ENCODE measurements at regions not wholly inside any gene's neighbourhood (a gene's known extent, or its start where the extent isn't known, plus 50 kb on each side); places are given as distances from the start of the nearest gene placed in this dataset.
"Not testable (repeated sequence)": the region's sequence is repeated elsewhere in the genome, so short reads cannot be mapped to it uniquely, and the experiment has no call there.

DNA sequence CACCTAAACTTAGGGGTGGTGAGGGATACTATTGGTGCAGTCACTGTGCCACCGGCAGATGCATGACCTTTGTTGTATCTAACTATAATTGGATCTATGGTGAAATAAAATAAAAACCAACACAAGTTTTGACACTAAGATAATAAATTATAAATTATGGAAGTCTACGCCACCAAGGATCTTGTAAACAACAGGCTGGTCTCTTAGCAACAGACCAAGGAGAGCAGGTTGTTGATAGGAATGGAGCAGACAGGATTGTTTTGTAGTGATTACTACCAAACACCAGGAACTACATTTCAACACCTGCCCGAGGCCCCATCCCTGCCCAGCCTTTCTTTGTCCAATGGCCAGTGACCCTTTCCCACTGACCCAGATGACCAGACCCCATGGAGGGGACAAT, 1178.0 kb downstream of the VRK1 start:
- peaks cover 8% of the 10 kb centered on the region for H3K36me3 Mint-ChIP-seq (ENCODE audit: insufficient read depth)
- peaks cover 49 to 51% of the 10 kb centered on the region in 2 donors for H3K4me1 Mint-ChIP-seq (ENCODE audit: low read depth in 2 of 2)
- ATAC-seq (replicated peaks) (no peak), DNase-seq (no peak)
- H3K27me3 Mint-ChIP-seq, result no peaks in the 10 kb centered on the region
- H3K4me3 Mint-ChIP-seq, result peak overlapping the region; percentile 82 to 88
- peak overlapping the region; percentile 92 to 94 for H3K27ac Mint-ChIP-seq
- peaks cover 0 to 4% of the 10 kb centered on the region in 2 donors for H3K9me3 Mint-ChIP-seq

DNA sequence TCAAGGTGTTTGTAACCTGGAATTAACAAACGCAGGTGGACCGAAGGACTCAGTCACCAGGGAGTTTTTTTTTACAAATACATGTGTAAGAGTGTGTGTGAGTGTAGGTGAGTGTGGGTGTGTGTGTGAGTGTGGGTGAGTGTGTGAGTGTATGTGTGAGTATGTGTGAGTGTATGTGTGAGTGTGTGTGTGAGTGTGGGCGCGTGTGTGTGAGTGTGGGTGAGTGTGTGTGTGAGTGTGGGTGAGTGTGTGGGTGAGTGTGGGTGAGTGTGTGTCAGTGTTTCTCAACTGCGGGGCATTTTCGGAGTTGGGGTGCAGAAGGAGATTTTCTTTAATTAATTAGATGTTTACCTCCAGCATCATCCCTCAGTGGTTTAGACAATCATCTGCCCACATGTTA, 1178.8 kb downstream of the VRK1 start:
- H3K4me3 Mint-ChIP-seq, result peak overlapping the region; percentile 82 to 88
- H3K27me3 Mint-ChIP-seq, result no peaks in the 10 kb centered on the region
- DNase-seq (no peak), ATAC-seq (replicated peaks) (no peak)
- peak overlapping the region; percentile 92 to 94 for H3K27ac Mint-ChIP-seq
- H3K9me3 Mint-ChIP-seq, result peaks cover 0 to 2% of the 10 kb centered on the region in 2 donors
- peaks cover 44 to 47% of the 10 kb centered on the region in 2 donors for H3K4me1 Mint-ChIP-seq (ENCODE audit: low read depth in 2 of 2)
- H3K36me3 Mint-ChIP-seq (ENCODE audit: insufficient read depth), result peaks cover 8% of the 10 kb centered on the region

DNA sequence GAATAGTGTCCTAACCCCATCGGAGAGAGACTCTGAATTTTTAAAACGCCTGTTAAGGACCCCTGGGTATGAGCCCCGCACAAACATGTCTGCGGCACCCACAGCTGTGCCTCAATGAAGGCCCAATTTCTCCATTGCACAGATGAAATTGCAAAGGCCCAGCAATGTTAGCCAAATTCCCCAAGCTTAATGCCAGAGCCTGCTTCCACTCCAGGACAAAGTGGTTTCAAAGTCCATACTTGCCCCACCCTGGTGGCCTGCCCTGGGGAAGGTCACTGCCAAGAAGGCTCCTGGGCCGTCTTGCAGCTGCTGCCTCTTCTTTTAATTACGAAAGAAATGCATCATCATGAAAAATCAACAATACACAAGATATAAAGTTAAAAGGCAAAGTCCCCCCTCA, 1179.7 kb downstream of the VRK1 start:
- ATAC-seq (replicated peaks), result no peak
- peaks cover 0 to 2% of the 10 kb centered on the region in 2 donors for H3K9me3 Mint-ChIP-seq
- peak overlapping the region; percentile 82 to 88 for H3K4me3 Mint-ChIP-seq
- H3K27ac Mint-ChIP-seq, result peak overlapping the region; percentile 92 to 94
- DNase-seq, result peak in 1 of 3 experiments; percentile 11
- H3K36me3 Mint-ChIP-seq (ENCODE audit: insufficient read depth), result peaks cover 8% of the 10 kb centered on the region
- no peaks in the 10 kb centered on the region for H3K27me3 Mint-ChIP-seq
- H3K4me1 Mint-ChIP-seq (ENCODE audit: low read depth in 2 of 2), result peaks cover 38 to 43% of the 10 kb centered on the region in 2 donors

DNA sequence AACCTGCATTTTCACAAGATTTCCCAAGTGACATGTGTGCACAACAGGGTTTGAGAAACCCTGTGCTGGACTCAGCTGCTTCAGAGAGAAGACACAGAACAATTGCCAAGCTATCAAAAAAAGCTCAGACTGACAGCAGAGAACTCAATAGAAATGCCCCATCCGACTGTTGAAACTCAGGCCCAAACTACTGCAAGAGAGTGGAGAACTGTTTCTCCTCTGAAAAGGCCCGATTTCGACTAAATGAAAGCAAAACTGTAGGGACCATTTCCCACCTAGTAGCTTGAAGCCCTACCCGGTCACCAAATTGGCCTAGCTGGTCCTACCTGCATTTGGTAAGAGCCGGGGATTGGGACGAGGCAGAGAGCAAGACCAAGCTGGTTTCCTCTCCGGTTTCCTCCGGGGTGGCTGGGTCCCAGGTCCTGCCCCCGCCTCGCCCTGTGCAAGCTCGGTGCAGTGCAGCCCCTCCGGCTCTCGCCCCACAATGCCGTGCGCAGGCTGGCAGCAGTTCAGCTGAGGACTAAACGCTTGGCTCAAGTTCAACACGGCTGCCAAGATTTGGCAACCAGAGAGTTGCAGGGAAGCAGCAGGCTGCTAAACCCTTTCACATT, 1180.6 kb downstream of the VRK1 start:
- no peaks in the 10 kb centered on the region for H3K27me3 Mint-ChIP-seq
- peaks cover 35 to 41% of the 10 kb centered on the region in 2 donors for H3K4me1 Mint-ChIP-seq (ENCODE audit: low read depth in 2 of 2)
- peak; percentile 87 for ATAC-seq (replicated peaks)

DNA sequence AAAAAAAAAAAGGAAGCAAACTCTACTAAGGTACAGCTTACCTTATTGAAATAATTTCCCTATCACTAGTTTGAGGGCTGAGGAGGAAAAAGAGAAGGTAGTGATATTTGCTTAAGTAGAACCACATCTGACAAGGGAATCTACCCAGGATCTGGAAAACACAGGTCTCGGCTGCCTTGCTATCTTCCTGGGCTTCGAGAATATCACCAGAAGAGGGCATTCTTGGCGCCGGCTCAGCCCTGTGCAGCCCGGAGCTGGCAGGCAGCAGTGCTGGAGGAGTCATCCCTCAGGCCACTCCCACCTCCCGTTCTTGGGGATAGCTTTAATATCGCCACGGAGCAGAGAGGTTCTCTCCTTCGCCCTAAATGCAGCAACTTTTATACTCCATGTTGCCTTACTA, 1181.2 kb downstream of the VRK1 start:
- ATAC-seq (replicated peaks) (peak; percentile 80), DNase-seq (peak; percentile 50 to 54 (median 53))
- H3K36me3 Mint-ChIP-seq (ENCODE audit: insufficient read depth), result peaks cover 8% of the 10 kb centered on the region
- peaks cover 35 to 37% of the 10 kb centered on the region in 2 donors for H3K4me1 Mint-ChIP-seq (ENCODE audit: low read depth in 2 of 2)
- peak overlapping the region; percentile 82 to 88 for H3K4me3 Mint-ChIP-seq
- H3K27ac Mint-ChIP-seq, result peak overlapping the region; percentile 92 to 94
- peaks cover 0 to under 1% of the 10 kb centered on the region in 2 donors for H3K9me3 Mint-ChIP-seq
- H3K27me3 Mint-ChIP-seq, result no peaks in the 10 kb centered on the region

More for the DNA sequence above, 1180.6 kb downstream of the VRK1 start:
- Mint-ChIP-seq H3K9me3 (peaks cover 0 to 2% of the 10 kb centered on the region in 2 donors), H3K4me3 (peak overlapping the region; percentile 82 to 88), H3K36me3 (ENCODE audit: insufficient read depth) (peaks cover 8% of the 10 kb centered on the region), H3K27ac (peak overlapping the region; percentile 92 to 94)
- peak; percentile 48 to 61 (median 59) for DNase-seq

DNA sequence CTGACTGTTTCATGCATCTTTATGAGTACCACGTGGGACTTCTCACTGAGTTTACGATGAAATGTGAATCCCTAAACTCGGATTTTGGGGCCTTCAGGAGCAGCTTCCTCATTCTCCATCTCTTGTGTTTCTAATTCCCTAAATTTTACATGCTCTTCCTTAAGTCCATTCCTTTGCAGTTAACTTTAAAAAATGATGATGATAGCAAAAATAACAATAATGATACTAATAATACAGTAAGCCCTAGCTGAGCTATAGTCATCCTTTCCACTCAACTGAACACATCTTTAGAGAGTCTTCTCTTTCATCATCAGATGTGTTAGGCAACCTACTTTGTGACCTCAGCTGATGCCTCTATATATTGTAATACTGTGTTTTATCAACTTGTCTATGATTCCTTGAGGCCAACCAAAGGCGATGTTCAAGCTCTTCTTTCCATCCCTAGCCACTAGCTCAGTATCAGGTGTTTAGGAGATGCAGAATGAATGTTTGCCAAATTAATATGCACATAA, 1196.4 kb downstream of the VRK1 start:
- DNase-seq (no peak), ATAC-seq (replicated peaks) (peak; percentile 49)
- Mint-ChIP-seq H3K4me3 (peak overlapping the region; percentile 24 to 56), H3K4me1 (ENCODE audit: low read depth in 2 of 2) (peaks cover 33 to 43% of the 10 kb centered on the region in 2 donors), H3K9me3 (peaks cover 0 to 10% of the 10 kb centered on the region in 2 donors), H3K36me3 (ENCODE audit: insufficient read depth) (peaks cover 3% of the 10 kb centered on the region), H3K27ac (peak overlapping the region; percentile 92 to 94), H3K27me3 (no peaks in the 10 kb centered on the region)

DNA sequence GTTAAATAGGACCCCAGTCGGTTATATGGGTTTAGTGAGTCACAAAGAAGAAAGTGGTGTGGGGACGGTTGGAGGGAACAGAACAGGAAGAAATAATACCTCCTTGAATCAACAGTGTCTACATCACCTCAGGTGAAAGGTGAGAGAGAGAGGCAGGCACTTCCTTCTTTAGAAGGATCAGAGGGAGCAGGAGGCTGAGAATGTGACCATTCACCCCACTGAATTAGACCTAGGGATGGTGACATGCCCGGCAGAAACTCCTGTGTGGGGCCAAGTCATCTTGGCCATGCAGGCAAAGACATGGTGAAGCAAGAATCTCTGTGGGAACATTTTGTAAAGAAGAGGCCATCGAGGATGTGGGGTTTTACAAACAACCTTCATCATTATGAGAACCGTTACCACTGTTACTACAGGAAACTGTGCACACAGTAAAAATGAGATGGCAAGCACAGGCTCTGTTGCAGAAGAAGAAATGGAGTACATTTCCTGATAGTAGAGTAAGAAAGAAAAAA, 1196.9 kb downstream of the VRK1 start:
- peak; percentile 89 for ATAC-seq (replicated peaks)
- H3K36me3 Mint-ChIP-seq (ENCODE audit: insufficient read depth), result peaks cover 3% of the 10 kb centered on the region
- H3K4me3 Mint-ChIP-seq, result peak overlapping the region; percentile 24 to 56
- peaks cover 0 to 10% of the 10 kb centered on the region in 2 donors for H3K9me3 Mint-ChIP-seq
- H3K27ac Mint-ChIP-seq, result peak overlapping the region; percentile 92 to 94
- peak in 2 of 3 experiments; percentile 10 to 48 for DNase-seq
- H3K27me3 Mint-ChIP-seq, result no peaks in the 10 kb centered on the region
- peaks cover 33 to 43% of the 10 kb centered on the region in 2 donors for H3K4me1 Mint-ChIP-seq (ENCODE audit: low read depth in 2 of 2)

DNA sequence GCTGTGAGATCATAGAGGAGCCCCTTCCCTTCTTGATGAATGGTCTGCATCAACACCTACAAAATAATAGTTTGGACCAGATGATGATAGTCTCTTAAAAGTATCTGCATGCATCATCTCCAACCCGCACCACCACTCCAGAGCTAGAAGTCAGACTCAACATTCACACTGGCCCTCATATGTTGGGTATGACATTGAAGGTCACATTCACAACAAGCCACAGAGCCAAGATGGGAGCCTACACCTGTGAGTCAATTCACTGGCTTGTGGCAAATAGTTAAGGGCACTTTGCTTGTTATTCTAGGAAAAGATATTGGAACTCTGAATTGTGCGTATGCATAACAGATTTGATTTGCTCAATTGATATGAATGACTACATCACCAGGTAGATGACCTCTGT, 1197.9 kb downstream of the VRK1 start:
- Mint-ChIP-seq H3K4me3 (peak overlapping the region in 1 of 2 donors; percentile 56), H3K4me1 (ENCODE audit: low read depth in 2 of 2) (peaks cover 33 to 43% of the 10 kb centered on the region in 2 donors), H3K9me3 (peaks cover 0 to 10% of the 10 kb centered on the region in 2 donors), H3K36me3 (ENCODE audit: insufficient read depth) (peaks cover 3% of the 10 kb centered on the region), H3K27me3 (no peaks in the 10 kb centered on the region), H3K27ac (peak overlapping the region; percentile 92 to 94)
- DNase-seq (no peak), ATAC-seq (replicated peaks) (no peak)

DNA sequence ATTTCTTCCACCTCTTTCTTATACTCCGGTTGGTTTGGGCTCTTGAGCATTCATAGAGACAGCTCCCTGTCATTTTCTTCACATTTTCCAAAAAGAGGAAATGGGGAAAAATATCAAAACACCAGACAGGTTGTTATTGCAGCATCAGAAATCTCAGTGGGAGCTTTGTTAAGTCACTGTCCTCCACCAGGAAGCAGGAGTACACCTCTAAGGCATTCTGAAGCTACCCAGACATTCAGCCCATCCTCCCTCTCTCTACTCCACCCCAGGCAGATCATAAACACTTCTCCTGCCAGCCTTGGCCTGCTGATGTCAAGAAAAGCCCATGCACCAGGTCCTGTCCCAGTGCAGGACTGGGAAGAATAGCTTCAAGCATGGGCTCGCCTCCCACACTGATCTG, 1198.3 kb downstream of the VRK1 start:
- peak overlapping the region; percentile 37 to 42 for H3K4me3 Mint-ChIP-seq

DNA sequence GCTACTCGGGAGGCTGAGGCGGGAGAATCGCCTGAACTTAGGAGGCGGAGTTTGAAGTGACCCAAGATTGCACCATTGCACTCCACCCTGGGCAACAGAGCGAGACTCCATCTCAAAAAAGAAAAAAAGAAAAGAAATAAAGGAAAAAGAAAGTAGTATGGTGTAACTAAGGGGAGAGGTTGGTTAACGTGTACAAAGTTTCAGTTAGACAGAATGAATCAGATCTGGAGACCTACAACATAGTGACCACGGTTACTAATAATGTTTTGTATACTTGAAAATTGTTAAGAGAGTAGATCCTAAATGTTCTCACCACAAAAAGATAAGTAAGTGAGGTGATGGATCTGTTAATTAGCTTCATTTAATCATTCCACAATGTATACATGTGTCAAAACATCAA, 1208.8 kb downstream of the VRK1 start:
- DNase-seq (no peak), ATAC-seq (replicated peaks) (no peak)
- no peak overlapping the region for H3K27ac Mint-ChIP-seq
- H3K36me3 Mint-ChIP-seq (ENCODE audit: insufficient read depth), result peaks cover 4% of the 10 kb centered on the region
- H3K27me3 Mint-ChIP-seq, result peaks cover 0 to 5% of the 10 kb centered on the region in 2 donors
- H3K4me1 Mint-ChIP-seq (ENCODE audit: low read depth in 2 of 2), result no peaks in the 10 kb centered on the region
- no peaks in the 10 kb centered on the region for H3K9me3 Mint-ChIP-seq
- no peak overlapping the region for H3K4me3 Mint-ChIP-seq

More for the DNA sequence above, 1198.3 kb downstream of the VRK1 start:
- H3K27ac Mint-ChIP-seq, result peak overlapping the region; percentile 92 to 94
- H3K4me1 Mint-ChIP-seq (ENCODE audit: low read depth in 2 of 2), result peaks cover 33 to 43% of the 10 kb centered on the region in 2 donors
- no peaks in the 10 kb centered on the region for H3K27me3 Mint-ChIP-seq
- DNase-seq (no peak), ATAC-seq (replicated peaks) (no peak)
- H3K36me3 Mint-ChIP-seq (ENCODE audit: insufficient read depth), result peaks cover 3% of the 10 kb centered on the region
- peaks cover 0 to 10% of the 10 kb centered on the region in 2 donors for H3K9me3 Mint-ChIP-seq

DNA sequence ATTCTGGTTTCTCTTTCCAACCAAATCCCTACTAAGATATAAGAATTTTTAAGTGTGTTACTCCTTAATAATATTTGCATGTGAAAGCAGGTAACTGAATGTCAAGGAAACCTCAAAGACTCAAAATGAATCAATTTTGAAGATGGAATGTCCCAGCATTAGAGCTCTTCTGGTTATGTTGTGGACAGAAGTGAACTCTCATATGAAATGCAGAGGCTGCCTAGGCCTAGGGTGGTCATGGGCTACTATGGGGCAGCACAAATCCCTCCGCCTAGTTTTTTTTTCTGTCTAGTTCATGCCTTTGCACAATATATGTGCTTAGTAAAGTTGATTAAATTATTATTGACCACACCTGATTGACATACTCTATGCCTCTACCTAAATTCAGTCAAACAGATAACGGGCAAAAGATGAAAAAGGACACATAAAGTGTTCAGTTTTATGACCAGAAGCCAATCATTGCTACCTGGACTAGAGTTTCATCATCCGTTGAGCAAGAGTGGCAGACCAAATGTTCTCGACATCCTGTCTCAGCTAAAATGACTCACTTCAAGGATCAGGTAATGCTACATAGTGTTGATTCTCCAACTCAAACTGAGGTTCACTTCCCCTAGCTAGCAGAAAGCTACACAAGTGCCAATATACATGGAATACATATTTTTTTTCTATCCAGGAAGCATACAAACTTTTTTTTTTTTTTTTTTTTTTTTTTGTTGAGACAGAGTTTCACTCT, 1211.4 kb downstream of the VRK1 start:
- H3K9me3 Mint-ChIP-seq, result no peaks in the 10 kb centered on the region
- no peaks in the 10 kb centered on the region for H3K27me3 Mint-ChIP-seq
- no peak for DNase-seq
- no peak for ATAC-seq (replicated peaks)
- peaks cover 4% of the 10 kb centered on the region for H3K36me3 Mint-ChIP-seq (ENCODE audit: insufficient read depth)
- H3K27ac Mint-ChIP-seq, result no peak overlapping the region
- H3K4me1 Mint-ChIP-seq (ENCODE audit: low read depth in 2 of 2), result no peaks in the 10 kb centered on the region
- no peak overlapping the region for H3K4me3 Mint-ChIP-seq

DNA sequence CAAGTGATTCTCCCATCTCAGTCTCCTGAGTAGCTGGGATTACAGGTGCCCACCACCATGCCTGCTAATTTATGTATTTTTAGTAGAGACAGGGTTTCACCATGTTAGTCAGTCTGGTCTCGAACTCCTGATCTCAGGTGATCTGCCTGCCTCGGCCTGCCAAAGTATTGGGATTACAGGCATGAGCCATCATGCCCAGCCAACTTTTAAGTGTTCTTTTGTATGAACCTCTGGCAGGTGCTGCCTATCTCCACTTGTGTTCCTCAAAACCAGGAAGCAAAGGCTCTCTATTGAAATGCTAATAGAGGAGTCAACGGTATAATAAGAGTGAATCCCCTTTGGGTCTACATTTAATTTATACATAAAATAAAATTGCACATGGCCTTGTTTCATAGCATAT, 1212.0 kb downstream of the VRK1 start:
- not testable (repeated sequence) for H3K27me3 Mint-ChIP-seq; H3K9me3 Mint-ChIP-seq; H3K27ac Mint-ChIP-seq; H3K4me3 Mint-ChIP-seq; H3K36me3 Mint-ChIP-seq (ENCODE audit: insufficient read depth); DNase-seq; ATAC-seq (replicated peaks); H3K4me1 Mint-ChIP-seq (ENCODE audit: low read depth in 2 of 2)

DNA sequence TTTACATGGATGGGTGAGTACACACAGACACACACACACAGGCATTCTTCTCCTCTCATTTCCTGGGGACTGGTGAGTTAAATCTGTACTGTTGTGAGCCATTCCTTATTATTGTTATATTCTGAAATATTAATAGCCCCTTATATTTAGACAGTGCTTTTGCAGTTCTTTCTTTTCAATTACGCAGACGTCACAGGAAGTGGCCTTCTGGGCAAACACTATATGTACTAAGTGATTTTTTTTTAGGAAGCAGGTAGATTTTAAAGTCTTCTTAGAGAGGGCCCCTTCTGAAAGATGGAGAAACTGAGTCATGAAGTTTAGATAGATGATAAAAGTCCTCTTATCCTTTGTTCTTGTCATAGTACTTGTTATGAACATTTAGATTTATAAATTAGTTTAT, 1213.6 kb downstream of the VRK1 start:
- Mint-ChIP-seq H3K4me1 (ENCODE audit: low read depth in 2 of 2) (peaks cover 1 to 7% of the 10 kb centered on the region in 2 donors), H3K27me3 (no peaks in the 10 kb centered on the region), H3K9me3 (no peaks in the 10 kb centered on the region), H3K27ac (peak overlapping the region; percentile 32 to 76), H3K36me3 (ENCODE audit: insufficient read depth) (peaks cover 2% of the 10 kb centered on the region), H3K4me3 (peak overlapping the region in 1 of 2 donors; percentile 32)
- ATAC-seq (replicated peaks) (no peak), DNase-seq (no peak)
